DMS53 (cell line): ENCODE measurements at regions not wholly inside any gene's neighbourhood (a gene's known extent, or its start where the extent isn't known, plus 50 kb on each side); places are given as distances from the start of the nearest gene placed in this dataset.

Source experiments
- DNase-seq: peaks from one replicate; lab custom pipeline; 2025; lab: John Stamatoyannopoulos, UW

GRCh38 chr1:95431235-95431634, 197.2 kb downstream of the RWDD3 start:
- DNase-seq: no peak

GRCh38 chr1:95435611-95436010, 201.6 kb downstream of the RWDD3 start:
- DNase-seq: no peak

- no peak for DNase-seq
Measured at GRCh38 chr1:95437011-95437410, 203.0 kb downstream of the RWDD3 start.

- DNase-seq: no peak
Measured at GRCh38 chr1:95437781-95438180, 203.8 kb downstream of the RWDD3 start.

GRCh38 chr1:95438218-95438948, 204.4 kb downstream of the RWDD3 start:
- no peak for DNase-seq

- no peak for DNase-seq
Measured at GRCh38 chr1:95440511-95440910, 206.5 kb downstream of the RWDD3 start.

GRCh38 chr1:95449516-95449915, 215.5 kb downstream of the RWDD3 start:
- no peak for DNase-seq

- DNase-seq: peak; percentile 70
Measured at GRCh38 chr1:95451054-95451453, 217.0 kb downstream of the RWDD3 start.

- DNase-seq: no peak
Measured at GRCh38 chr1:95451904-95452303, 217.9 kb downstream of the RWDD3 start.

GRCh38 chr1:95453053-95453452, 219.0 kb downstream of the RWDD3 start:
- no peak for DNase-seq

- DNase-seq: peak; percentile 68
Measured at GRCh38 chr1:95467036-95467435, 233.0 kb downstream of the RWDD3 start.

- DNase-seq: no peak
Measured at GRCh38 chr1:95475686-95476457, 241.9 kb downstream of the RWDD3 start.

- no peak for DNase-seq
Measured at GRCh38 chr1:95496307-95496706, 262.3 kb downstream of the RWDD3 start.

GRCh38 chr1:95496773-95497172, 262.8 kb downstream of the RWDD3 start:
- no peak for DNase-seq

- DNase-seq: no peak
Measured at GRCh38 chr1:95497566-95497965, 263.6 kb downstream of the RWDD3 start.

- DNase-seq: no peak
Measured at GRCh38 chr1:95503278-95504030, 269.4 kb downstream of the RWDD3 start.

- DNase-seq: no peak
Measured at GRCh38 chr1:95504321-95504720, 270.3 kb downstream of the RWDD3 start.

GRCh38 chr1:95506736-95507414, 272.9 kb downstream of the RWDD3 start:
- DNase-seq: no peak

GRCh38 chr1:95509989-95510388, 276.0 kb downstream of the RWDD3 start:
- DNase-seq: no peak

GRCh38 chr1:95512925-95513324, 278.9 kb downstream of the RWDD3 start:
- DNase-seq: no peak

- DNase-seq: no peak
Measured at GRCh38 chr1:95517506-95517905, 283.5 kb downstream of the RWDD3 start.

- DNase-seq: no peak
Measured at GRCh38 chr1:95518310-95518709, 284.3 kb downstream of the RWDD3 start.
